ENCODE measurements at regions not wholly inside any gene's neighbourhood (a gene's known extent, or its start where the extent isn't known, plus 50 kb on each side); places are given as distances from the start of the nearest gene placed in this dataset.
A peak's percentile ranks its signal among the peaks of the same experiment; 100 is the strongest.

DNA sequence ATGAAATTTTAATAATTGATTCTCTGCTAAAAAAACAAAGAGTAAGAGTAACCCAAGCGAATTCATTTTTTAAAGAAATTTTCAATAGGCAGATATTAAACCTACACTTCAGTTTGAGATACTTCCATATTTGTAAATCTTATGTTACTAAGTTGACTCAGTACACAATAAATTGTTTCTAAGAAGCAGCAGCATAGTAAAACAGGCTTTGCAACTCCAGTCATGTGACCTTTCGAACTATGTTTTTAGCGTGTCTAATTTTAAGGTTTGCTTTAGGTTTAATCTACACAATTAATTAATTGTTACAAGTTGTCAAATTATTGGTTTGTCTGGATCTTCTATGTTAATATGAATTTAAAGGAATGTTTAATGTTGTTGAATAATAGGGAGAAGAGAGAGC, 708.9 kb upstream of the CITED2 start:
- H3K9me3 ChIP-seq (ENCODE audit: control insufficient read depth, low read length): no peaks in the 10 kb centered on the region
- intact Hi-C loops (cut with DNase I): no loop called here
- H3K27ac ChIP-seq (ENCODE audit: low read depth in 1 of 2, low read length in 2 of 2): no peak overlapping the region
- 95 to 96% methylated on average over 3 of the region's 3 CpGs for WGBS, 2 donors
- no peaks in the 10 kb centered on the region for H3K27me3 ChIP-seq (ENCODE audit: control insufficient read depth in 1 of 2, insufficient read depth in 2 of 2, low read length in 1 of 2)
- DNase-seq (no peak), ATAC-seq (ENCODE audit: low FRiP score) (no peak)
- H3K36me3 ChIP-seq (ENCODE audit: control insufficient read depth in 1 of 2, insufficient read depth in 2 of 2, low read length in 1 of 2): no peaks in the 10 kb centered on the region
- no peak overlapping the region for H3K4me3 ChIP-seq (ENCODE audit: low read length in 2 of 2)
- peaks cover 0 to 4% of the 10 kb centered on the region in 2 donors for H3K4me1 ChIP-seq (ENCODE audit: control insufficient read depth in 1 of 2, insufficient read depth in 2 of 2, low read length in 2 of 2)

GRCh38 chr6:140082867-140083297, 708.4 kb upstream of the CITED2 start:
- peaks cover 0 to 4% of the 10 kb centered on the region in 2 donors for H3K4me1 ChIP-seq (ENCODE audit: control insufficient read depth in 1 of 2, insufficient read depth in 2 of 2, low read length in 2 of 2)
- 3 to 6% methylated on average over 1 of the region's 1 CpG for WGBS, 2 donors
- no peak for DNase-seq
- no peaks in the 10 kb centered on the region for H3K36me3 ChIP-seq (ENCODE audit: control insufficient read depth in 1 of 2, insufficient read depth in 2 of 2, low read length in 1 of 2)
- no peaks in the 10 kb centered on the region for H3K27me3 ChIP-seq (ENCODE audit: control insufficient read depth in 1 of 2, insufficient read depth in 2 of 2, low read length in 1 of 2)
- no peak overlapping the region for H3K4me3 ChIP-seq (ENCODE audit: low read length in 2 of 2)
- intact Hi-C loops (cut with DNase I): no loop called here
- ATAC-seq (ENCODE audit: low FRiP score): no peak
- no peaks in the 10 kb centered on the region for H3K9me3 ChIP-seq (ENCODE audit: control insufficient read depth, low read length)
- H3K27ac ChIP-seq (ENCODE audit: low read depth in 1 of 2, low read length in 2 of 2): no peak overlapping the region

DNA sequence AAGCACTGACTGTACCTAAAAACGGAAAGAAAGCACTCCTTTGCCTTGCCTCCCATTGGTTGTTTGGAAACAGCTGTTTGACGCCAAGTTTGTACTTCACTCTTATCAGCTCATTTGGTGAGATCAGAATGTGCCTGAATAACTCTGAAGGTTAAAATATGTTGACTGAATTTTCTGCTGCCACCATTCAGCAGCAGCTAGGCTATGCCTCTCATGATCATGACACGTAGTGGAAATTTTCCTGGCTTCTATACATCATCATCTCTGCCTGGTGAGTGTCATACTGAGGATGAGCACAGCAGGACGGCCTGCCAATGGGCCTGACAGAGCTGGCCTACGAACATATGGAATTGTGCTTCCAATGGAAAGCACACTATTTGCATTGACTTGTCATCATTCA, 704.9 kb upstream of the CITED2 start:
- no peak for DNase-seq
- WGBS, 2 donors: 19 to 21% methylated on average over 5 of the region's 5 CpGs

DNA sequence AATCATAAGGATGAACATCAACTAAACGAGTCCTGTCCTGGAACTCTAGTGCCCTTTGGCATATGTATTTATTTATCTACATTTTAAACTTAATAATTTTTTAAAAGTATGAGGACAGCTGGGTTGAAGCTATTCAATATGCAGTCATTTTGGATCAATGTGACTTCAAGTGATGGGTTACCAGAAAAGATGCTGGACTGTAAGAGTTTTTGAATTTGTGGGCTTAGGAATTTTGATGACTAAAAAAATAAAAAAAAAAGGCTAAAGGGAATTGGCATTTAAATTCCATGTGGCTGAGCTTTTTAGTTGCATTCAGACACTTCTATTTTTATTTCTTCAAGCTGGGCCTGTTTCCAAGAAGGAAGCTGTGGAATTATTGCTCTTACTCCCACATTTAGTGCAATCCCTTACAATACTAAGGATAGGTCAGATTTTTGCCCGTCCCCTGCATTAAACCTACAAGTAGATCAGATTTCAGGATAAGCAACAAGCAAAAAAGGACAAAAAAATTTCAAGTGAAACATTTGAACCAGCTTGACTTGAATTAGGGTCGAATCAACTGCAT, 704.2 kb upstream of the CITED2 start:
- no peaks in the 10 kb centered on the region for H3K27me3 ChIP-seq (ENCODE audit: control insufficient read depth in 1 of 2, insufficient read depth in 2 of 2, low read length in 1 of 2)
- H3K4me3 ChIP-seq (ENCODE audit: low read length in 2 of 2): peak overlapping the region in 1 of 2 donors; percentile 34

More for the DNA sequence above, 704.9 kb upstream of the CITED2 start:
- ATAC-seq (ENCODE audit: low FRiP score): peak; percentile 82
- H3K4me1 ChIP-seq (ENCODE audit: control insufficient read depth in 1 of 2, insufficient read depth in 2 of 2, low read length in 2 of 2): peaks cover 0 to 4% of the 10 kb centered on the region in 2 donors
- intact Hi-C loops (cut with DNase I): loop anchor here in 1 of 2 donors (10.0 kb wide), 1 partner anchor 95 kb away; no protein-coding TSS in a partner anchor
- H3K9me3 ChIP-seq (ENCODE audit: control insufficient read depth, low read length): no peaks in the 10 kb centered on the region
- H3K27ac ChIP-seq (ENCODE audit: low read depth in 1 of 2, low read length in 2 of 2): peak overlapping the region in 1 of 2 donors; percentile 99
- no peaks in the 10 kb centered on the region for H3K36me3 ChIP-seq (ENCODE audit: control insufficient read depth in 1 of 2, insufficient read depth in 2 of 2, low read length in 1 of 2)
- H3K4me3 ChIP-seq (ENCODE audit: low read length in 2 of 2): no peak overlapping the region
- H3K27me3 ChIP-seq (ENCODE audit: control insufficient read depth in 1 of 2, insufficient read depth in 2 of 2, low read length in 1 of 2): no peaks in the 10 kb centered on the region

GRCh38 chr6:140077827-140078560, 703.5 kb upstream of the CITED2 start:
- 75 to 78% methylated on average over 5 of the region's 5 CpGs for WGBS, 2 donors
- H3K9me3 ChIP-seq (ENCODE audit: control insufficient read depth, low read length): no peaks in the 10 kb centered on the region
- H3K4me1 ChIP-seq (ENCODE audit: control insufficient read depth in 1 of 2, insufficient read depth in 2 of 2, low read length in 2 of 2): peaks cover 0 to 3% of the 10 kb centered on the region in 2 donors
- intact Hi-C loops (cut with DNase I): loop anchor here in 1 of 2 donors (10.0 kb wide), 1 partner anchor 93 kb away; no protein-coding TSS in a partner anchor
- H3K27me3 ChIP-seq (ENCODE audit: control insufficient read depth in 1 of 2, insufficient read depth in 2 of 2, low read length in 1 of 2): no peaks in the 10 kb centered on the region
- ATAC-seq (ENCODE audit: low FRiP score) (no peak), DNase-seq (no peak)
- H3K27ac ChIP-seq (ENCODE audit: low read depth in 1 of 2, low read length in 2 of 2): no peak overlapping the region
- peak overlapping the region in 1 of 2 donors; percentile 34 for H3K4me3 ChIP-seq (ENCODE audit: low read length in 2 of 2)
- no peaks in the 10 kb centered on the region for H3K36me3 ChIP-seq (ENCODE audit: control insufficient read depth in 1 of 2, insufficient read depth in 2 of 2, low read length in 1 of 2)

More for the DNA sequence above, 704.2 kb upstream of the CITED2 start:
- H3K27ac ChIP-seq (ENCODE audit: low read depth in 1 of 2, low read length in 2 of 2): peak overlapping the region in 1 of 2 donors; percentile 57
- H3K4me1 ChIP-seq (ENCODE audit: control insufficient read depth in 1 of 2, insufficient read depth in 2 of 2, low read length in 2 of 2): peaks cover 0 to 4% of the 10 kb centered on the region in 2 donors
- H3K9me3 ChIP-seq (ENCODE audit: control insufficient read depth, low read length): no peaks in the 10 kb centered on the region
- H3K36me3 ChIP-seq (ENCODE audit: control insufficient read depth in 1 of 2, insufficient read depth in 2 of 2, low read length in 1 of 2): no peaks in the 10 kb centered on the region
- intact Hi-C loops (cut with DNase I): loop anchor here in 1 of 2 donors (10.0 kb wide), 1 partner anchor 94 kb away; no protein-coding TSS in a partner anchor
- ATAC-seq (ENCODE audit: low FRiP score) (peak; percentile 84), DNase-seq (no peak)
- WGBS, 2 donors: 0 to 2% methylated on average over 3 of the region's 3 CpGs

- ATAC-seq (ENCODE audit: low FRiP score) (no peak), DNase-seq (no peak)
- Histone ChIP-seq H3K4me3 (ENCODE audit: low read length in 2 of 2) (no peak overlapping the region), H3K4me1 (ENCODE audit: control insufficient read depth in 1 of 2, insufficient read depth in 2 of 2, low read length in 2 of 2) (peaks cover 2 to 6% of the 10 kb centered on the region in 2 donors), H3K27me3 (ENCODE audit: control insufficient read depth in 1 of 2, insufficient read depth in 2 of 2, low read length in 1 of 2) (no peaks in the 10 kb centered on the region), H3K36me3 (ENCODE audit: control insufficient read depth in 1 of 2, insufficient read depth in 2 of 2, low read length in 1 of 2) (no peaks in the 10 kb centered on the region), H3K27ac (ENCODE audit: low read depth in 1 of 2, low read length in 2 of 2) (no peak overlapping the region), H3K9me3 (ENCODE audit: control insufficient read depth, low read length) (no peaks in the 10 kb centered on the region)
- intact Hi-C loops (cut with DNase I): loop anchor here in 1 of 2 donors (10.0 kb wide), 1 partner anchor 91 kb away; no protein-coding TSS in a partner anchor
- WGBS, 2 donors: 94 to 97% methylated on average over 1 of the region's 1 CpG
Measured at GRCh38 chr6:140076105-140076504, 701.7 kb upstream of the CITED2 start.

DNA sequence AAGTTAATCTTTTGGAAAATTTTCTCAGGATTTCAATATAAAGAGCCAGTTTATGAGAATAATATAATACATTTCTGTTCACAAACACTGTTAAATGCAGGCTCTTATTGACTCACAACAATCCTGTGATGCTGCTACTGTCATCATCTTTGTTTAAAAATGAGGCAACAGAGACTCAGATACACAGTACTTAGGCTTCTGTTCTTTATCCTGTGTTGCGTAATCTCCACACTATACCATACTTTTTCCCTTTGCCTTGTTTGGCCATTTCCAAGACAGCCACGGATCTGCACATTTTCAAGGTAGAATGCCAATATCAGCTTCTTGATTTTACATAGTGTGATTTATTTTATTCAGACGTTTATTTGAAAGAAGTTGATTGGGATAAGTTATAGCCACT, 699.0 kb upstream of the CITED2 start:
- no peak overlapping the region for H3K27ac ChIP-seq (ENCODE audit: low read depth in 1 of 2, low read length in 2 of 2)
- H3K4me1 ChIP-seq (ENCODE audit: control insufficient read depth in 1 of 2, insufficient read depth in 2 of 2, low read length in 2 of 2): peaks cover 2 to 9% of the 10 kb centered on the region in 2 donors
- no peaks in the 10 kb centered on the region for H3K27me3 ChIP-seq (ENCODE audit: control insufficient read depth in 1 of 2, insufficient read depth in 2 of 2, low read length in 1 of 2)
- intact Hi-C loops (cut with DNase I): loop anchor here in 1 of 2 donors (5.0 to 10.0 kb wide), 3 partner anchors 89 to 701 kb away; partner anchors contain the start of gene CITED2
- 66 to 67% methylated on average over 3 of the region's 3 CpGs for WGBS, 2 donors
- ATAC-seq (ENCODE audit: low FRiP score) (no peak), DNase-seq (no peak)
- no peaks in the 10 kb centered on the region for H3K9me3 ChIP-seq (ENCODE audit: control insufficient read depth, low read length)
- no peaks in the 10 kb centered on the region for H3K36me3 ChIP-seq (ENCODE audit: control insufficient read depth in 1 of 2, insufficient read depth in 2 of 2, low read length in 1 of 2)
- no peak overlapping the region for H3K4me3 ChIP-seq (ENCODE audit: low read length in 2 of 2)

DNA sequence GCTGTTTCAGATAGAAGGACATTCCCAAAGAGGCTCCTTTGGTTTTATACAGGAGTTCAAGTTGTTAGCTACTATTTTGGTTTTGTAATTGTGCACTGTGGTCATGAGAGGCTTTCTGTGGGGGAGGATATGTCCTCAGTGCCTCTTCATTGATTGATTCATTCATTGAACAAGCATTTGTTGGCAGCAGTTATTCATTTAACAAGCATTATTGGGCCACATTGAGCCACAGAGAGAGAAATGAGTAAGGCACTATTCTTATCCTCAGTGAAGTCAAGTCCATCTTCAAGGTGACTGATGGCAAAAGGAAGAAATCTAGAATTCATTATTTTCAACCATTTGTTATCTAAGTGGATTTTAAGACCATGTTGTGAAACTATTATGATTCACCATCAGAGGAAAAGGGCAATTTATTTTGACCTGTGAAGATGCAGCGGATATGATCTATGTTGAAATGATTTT, 697.2 kb upstream of the CITED2 start:
- Histone ChIP-seq H3K27ac (ENCODE audit: low read depth in 1 of 2, low read length in 2 of 2) (peak overlapping the region in 1 of 2 donors; percentile 36), H3K4me3 (ENCODE audit: low read length in 2 of 2) (no peak overlapping the region), H3K27me3 (ENCODE audit: control insufficient read depth in 1 of 2, insufficient read depth in 2 of 2, low read length in 1 of 2) (no peaks in the 10 kb centered on the region), H3K36me3 (ENCODE audit: control insufficient read depth in 1 of 2, insufficient read depth in 2 of 2, low read length in 1 of 2) (no peaks in the 10 kb centered on the region), H3K4me1 (ENCODE audit: control insufficient read depth in 1 of 2, insufficient read depth in 2 of 2, low read length in 2 of 2) (peaks cover 2 to 9% of the 10 kb centered on the region in 2 donors), H3K9me3 (ENCODE audit: control insufficient read depth, low read length) (peaks cover 2% of the 10 kb centered on the region)
- DNase-seq (no peak), ATAC-seq (ENCODE audit: low FRiP score) (no peak)
- intact Hi-C loops (cut with DNase I): loop anchor here in 1 of 2 donors (5.0 to 10.0 kb wide), 3 partner anchors 87 to 699 kb away; partner anchors contain the start of gene CITED2
- WGBS, 2 donors: 91 to 92% methylated on average over 1 of the region's 1 CpG
